HEK293T (cell line): ENCODE measurements at regions not wholly inside any gene's neighbourhood (a gene's known extent, or its start where the extent isn't known, plus 50 kb on each side); places are given as distances from the start of the nearest gene placed in this dataset.

Experiments used
- BHLHE40 ChIP-seq: fragments of 450-650 bp; IDR thresholded peaks from 2 replicates; pipeline ENCODE4 v1.6.1; 2016; ENCODE audit warnings: mild to moderate bottlenecking, moderate library complexity, borderline replicate concordance
- FOXA1 ChIP-seq: fragments of 450-650 bp; IDR thresholded peaks from 2 replicates; pipeline ENCODE4 v1.6.1; 2016; ENCODE audit warnings: mild to moderate bottlenecking
- HDGF ChIP-seq: fragments of 450-650 bp; IDR thresholded peaks from 2 replicates; pipeline ENCODE4 v1.6.1; 2017; ENCODE audit warnings: antibody characterized with exemption, borderline replicate concordance
- SP1 ChIP-seq: fragments of 450-650 bp; IDR thresholded peaks from 2 replicates; pipeline ENCODE4 v1.6.1; 2017

DNA sequence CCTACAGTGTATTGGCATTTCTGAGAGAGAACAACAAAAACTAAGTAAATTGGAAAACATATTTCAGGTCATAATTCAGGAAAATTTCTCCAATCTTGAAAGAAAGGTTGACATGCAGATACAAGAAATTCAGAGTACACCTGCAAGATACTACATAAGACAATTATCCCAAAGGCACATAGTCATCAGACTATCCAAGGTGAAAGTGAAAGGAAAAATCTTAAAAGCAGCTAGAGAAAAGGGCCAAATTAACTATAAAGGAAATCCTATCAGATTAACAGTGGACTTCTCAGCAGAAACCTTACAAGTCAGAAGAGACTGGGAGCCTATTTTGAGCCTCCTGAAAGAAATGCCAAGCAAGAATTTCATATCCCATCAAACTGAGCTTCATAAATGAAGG lies 449.0 kb upstream of the MMADHC start:
- TF ChIP-seq FOXA1, result no peak
- no peak for TF ChIP-seq BHLHE40
- no peak for TF ChIP-seq HDGF
- no peak for TF ChIP-seq SP1
